ENCODE measurements at regions not wholly inside any gene's neighbourhood (a gene's known extent, or its start where the extent isn't known, plus 50 kb on each side); places are given as distances from the start of the nearest gene placed in this dataset.

GRCh38 chr3:72134989-72135451 is 350.1 kb upstream of the PROK2 start:
- DNase-seq (ENCODE audit: low read depth): no peak

DNA sequence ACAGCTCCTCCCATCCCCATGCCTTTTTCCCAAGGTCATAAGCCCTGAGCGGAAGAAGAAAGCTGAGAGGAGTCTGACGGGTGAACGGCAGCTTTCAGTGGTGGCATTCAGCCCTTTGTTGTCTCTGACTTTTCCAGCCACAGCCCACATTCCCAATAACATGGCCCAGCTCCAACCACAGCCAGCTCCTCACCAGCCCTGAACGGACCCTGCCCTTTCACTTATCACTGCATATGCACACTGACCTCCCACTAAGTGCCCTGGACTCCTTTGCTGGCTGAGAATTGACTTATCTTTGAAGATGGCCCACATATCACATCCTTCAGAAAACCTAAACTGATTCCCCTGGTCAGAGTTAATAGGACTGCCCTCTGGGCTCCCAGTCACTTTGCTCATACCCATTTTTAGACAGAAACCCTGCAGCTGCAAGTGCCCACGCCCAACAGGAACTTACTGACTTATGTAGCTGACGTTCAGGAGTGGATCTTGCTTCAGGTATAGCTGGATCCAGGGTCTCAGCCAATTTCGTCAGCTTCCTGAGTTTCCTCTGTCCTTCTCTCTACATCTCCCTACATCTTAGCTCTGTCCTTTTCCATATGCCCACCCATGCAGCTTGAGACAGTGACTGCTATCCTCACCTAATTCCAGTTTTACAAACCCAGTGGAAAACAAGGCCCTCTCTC is 348.5 kb upstream of the PROK2 start:
- no peak for DNase-seq (ENCODE audit: low read depth)

GRCh38 chr3:72131899-72132298 is 347.0 kb upstream of the PROK2 start:
- DNase-seq (ENCODE audit: low read depth): no peak

DNA sequence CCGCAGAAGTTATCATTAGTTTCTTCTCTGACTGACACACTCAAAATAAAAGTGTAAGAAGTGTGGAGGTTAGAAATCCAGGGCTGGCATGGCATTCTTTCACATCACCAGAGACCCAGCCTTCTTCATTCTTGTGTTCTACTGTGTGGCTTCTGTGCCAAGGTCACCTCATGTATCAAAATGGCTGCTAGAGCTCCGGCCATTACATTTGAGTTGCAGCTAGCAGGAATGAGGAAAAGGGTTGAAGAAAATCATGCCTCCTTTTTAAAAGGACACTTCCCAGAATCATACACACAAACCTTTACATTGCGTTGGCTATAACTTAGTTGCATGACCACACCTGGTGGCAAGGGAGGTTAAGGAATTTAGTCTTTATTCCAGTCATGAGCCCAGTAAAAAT is 345.6 kb upstream of the PROK2 start:
- DNase-seq (ENCODE audit: low read depth): no peak

GRCh38 chr3:72129501-72130094 is 344.6 kb upstream of the PROK2 start:
- DNase-seq (ENCODE audit: low read depth): no peak

DNA sequence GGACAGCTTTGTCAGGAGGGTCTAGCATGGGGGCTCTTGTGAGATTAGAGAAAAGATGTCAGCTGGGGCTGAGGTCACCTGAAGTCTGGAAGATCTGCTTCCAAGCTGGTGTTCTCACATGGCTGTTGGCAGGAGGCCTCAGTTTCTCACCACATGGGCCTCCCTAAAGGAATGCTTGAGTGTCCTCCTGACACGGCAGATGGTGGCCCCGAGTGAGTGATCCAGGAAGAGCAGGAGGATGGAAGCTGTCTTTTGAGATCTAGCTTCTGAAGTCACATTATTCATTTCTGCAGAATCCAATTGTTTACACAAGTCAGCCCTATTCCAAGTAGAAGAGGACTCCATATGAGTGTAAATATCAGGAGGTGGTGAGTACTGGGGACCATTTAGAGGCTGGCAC is 344.0 kb upstream of the PROK2 start:
- no peak for DNase-seq (ENCODE audit: low read depth)

- DNase-seq (ENCODE audit: low read depth): no peak
These were observed 342.9 kb upstream of the PROK2 start for GRCh38 chr3:72127844-72128243.

DNA sequence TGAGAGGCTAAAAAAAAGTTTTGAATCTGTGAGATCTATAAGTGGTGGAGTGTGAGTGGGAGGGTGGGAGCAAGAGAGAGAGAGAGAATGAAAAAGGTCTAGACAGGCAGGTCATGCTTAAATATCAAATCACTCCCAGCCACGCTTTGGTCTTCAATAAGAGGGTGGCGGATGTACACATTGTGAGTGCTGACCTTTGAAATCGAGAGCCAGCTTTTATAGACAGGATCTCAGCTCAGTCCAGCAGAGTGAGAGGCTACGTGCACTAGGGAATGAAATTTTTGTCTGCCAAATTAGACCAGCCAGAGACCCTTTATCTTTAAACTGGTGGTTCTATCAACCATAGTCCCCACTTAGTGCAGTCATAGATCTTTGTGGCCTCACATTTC is 342.3 kb upstream of the PROK2 start:
- no peak for DNase-seq (ENCODE audit: low read depth)

GRCh38 chr3:72126441-72127223 is 341.7 kb upstream of the PROK2 start:
- no peak for DNase-seq (ENCODE audit: low read depth)

- no peak for DNase-seq (ENCODE audit: low read depth)
These were observed 339.0 kb upstream of the PROK2 start for GRCh38 chr3:72123908-72124441.

DNA sequence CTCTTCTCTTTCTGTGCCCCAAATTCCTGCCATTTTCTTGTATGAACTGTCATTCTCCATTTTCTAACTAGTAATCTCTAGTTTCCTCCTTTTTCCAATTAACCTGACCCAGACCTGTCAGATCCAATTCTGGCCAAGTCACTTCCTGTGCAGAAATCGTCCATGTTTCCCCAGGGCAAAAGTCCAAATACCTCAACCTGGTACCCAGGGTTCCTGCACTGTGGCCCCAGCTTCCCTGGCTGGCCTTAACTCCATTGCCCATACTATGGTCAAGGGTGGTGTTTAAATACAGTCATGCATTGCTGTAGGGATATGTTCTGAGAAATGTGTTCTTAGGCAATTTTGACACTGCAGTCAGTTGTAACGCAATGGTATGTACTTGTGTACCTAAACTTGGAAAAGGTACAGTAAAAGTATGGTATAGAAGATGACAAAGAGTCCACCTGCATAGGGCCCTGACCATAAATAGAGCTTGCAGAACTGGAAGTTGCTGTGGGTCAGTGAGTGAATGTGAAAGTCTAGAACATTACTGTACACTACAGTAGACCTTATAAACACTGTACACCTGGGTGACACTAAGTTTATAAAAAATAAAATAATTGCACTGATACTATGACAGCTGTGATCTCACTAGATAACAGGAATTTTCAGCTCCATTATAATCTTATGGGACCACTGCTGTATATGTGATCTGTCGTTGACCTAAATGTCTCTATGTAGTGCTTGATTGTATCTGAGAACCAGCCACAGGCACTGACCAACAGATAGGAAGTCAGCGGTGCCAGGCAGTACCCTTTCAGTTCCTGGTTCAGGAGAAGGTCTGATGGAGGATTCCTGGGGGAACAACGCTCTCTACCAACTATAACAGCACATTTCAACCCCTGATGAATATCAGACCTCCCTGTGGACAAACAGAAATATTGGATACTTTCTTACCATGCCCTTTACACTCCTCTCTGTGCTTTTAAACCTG is 336.1 kb upstream of the PROK2 start:
- no peak for DNase-seq (ENCODE audit: low read depth)

GRCh38 chr3:72120039-72120438 is 335.1 kb upstream of the PROK2 start:
- DNase-seq (ENCODE audit: low read depth): no peak

DNA sequence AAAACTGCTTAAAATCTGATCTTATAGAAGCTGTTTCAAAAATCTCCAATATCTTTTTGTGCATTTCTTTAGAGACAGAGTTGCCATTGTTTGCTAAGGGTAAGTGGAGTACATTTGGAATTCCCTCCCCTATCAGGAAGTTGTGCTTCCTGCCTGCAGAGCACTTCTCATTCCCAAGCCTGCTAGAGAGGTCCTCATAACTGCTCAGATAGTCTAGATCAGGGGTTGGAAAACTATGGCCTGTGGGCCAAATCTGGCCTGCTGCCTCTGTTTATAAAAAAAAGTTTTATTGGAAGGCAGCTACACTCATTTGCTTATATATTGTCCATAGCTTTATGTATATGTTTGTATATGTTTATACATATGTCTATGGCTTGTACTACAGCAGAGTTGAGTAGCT is 333.7 kb upstream of the PROK2 start:
- DNase-seq (ENCODE audit: low read depth): no peak

DNA sequence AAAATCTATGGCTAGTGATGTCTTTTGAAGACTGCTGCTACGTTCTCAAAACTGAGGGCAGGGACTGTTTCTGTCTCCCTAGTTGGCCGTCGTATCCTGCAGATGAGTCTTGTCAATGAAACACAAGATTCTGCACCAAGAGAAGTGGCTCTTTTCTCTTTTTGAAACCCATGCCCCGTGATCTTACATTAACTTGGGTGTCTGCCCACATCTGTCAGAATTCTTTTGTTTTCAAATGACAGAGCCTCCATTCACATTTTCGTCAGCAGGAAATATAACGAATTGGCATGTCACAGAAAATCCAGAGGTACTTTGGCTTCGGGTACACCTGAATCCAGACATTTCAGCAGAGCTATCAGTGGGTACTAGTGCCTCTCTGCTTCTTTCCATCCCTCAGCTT is 331.3 kb upstream of the PROK2 start:
- no peak for DNase-seq (ENCODE audit: low read depth)

GRCh38 chr3:72115307-72115706 is 330.4 kb upstream of the PROK2 start:
- DNase-seq (ENCODE audit: low read depth): no peak

DNA sequence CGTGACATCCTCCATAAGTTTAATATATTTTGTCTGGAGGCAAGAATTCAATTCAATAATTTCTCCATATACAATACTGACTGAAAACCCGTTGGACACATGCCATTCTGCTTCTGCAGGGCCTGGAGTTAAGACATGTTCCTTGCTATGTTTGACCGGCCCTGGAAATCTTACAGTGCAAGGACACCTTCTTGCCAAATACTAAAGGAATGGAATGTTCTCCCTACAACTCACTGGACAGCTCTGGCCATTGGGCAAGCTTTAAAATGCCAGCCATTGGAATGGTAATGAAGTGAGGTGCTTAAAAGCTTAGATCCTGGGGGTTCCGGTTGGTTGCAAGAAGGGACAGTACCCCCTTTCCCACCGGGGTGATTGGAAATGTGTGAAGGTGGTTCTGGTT is 329.8 kb upstream of the PROK2 start:
- DNase-seq (ENCODE audit: low read depth): no peak

DNA sequence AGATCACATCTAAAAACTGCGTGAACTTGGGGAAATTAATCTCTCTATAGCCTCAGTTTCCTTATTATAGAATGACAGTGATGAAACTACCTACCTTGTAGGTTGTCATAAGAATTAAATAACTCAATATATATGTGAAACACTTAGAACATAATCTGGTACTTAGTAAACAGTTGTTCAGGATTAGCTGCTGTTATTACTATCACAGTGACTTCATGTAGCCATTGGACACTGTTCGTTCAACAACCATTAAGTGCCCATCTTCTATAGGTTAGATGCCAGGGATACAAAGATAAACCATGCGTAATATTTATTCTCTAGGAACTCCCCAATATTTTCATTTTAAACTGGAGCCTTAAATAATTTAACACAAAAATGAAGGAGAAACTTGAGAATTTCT is 329.0 kb upstream of the PROK2 start:
- DNase-seq (ENCODE audit: low read depth): no peak

GRCh38 chr3:72113564-72113963 is 328.6 kb upstream of the PROK2 start:
- DNase-seq (ENCODE audit: low read depth): no peak

GRCh38 chr3:72112435-72112834 is 327.5 kb upstream of the PROK2 start:
- DNase-seq (ENCODE audit: low read depth): no peak

- DNase-seq (ENCODE audit: low read depth): no peak
These were observed 326.6 kb upstream of the PROK2 start for GRCh38 chr3:72111265-72112205.

All from stimulated activated CD4-positive, alpha-beta T cell treated with anti-CD3 and anti-CD28 coated beads, Interleukin-2, amount 100 ng/mL, for 4 hours (primary cell).